ENCODE measurements at regions not wholly inside any gene's neighbourhood (a gene's known extent, or its start where the extent isn't known, plus 50 kb on each side); places are given as distances from the start of the nearest gene placed in this dataset.
"Not testable (repeated sequence)": the region's sequence is repeated elsewhere in the genome, so short reads cannot be mapped to it uniquely, and the experiment has no call there.

- Histone ChIP-seq H3K4me3 (ENCODE audit: low read depth in 1 of 3, low read length in 3 of 3) (no peak overlapping the region), H3K36me3 (ENCODE audit: control insufficient read depth in 4 of 4, insufficient read depth in 3 of 4, low read depth in 1 of 4, low read length in 3 of 4) (no peaks in the 10 kb centered on the region), H3K4me1 (ENCODE audit: control insufficient read depth in 4 of 4, insufficient read depth in 4 of 4, low read length in 3 of 4) (no peaks in the 10 kb centered on the region), H3K27me3 (ENCODE audit: control insufficient read depth in 4 of 4, insufficient read depth in 4 of 4, low read length in 3 of 4) (peaks cover 0 to 3% (median 0%) of the 10 kb centered on the region in 4 donors), H3K27ac (ENCODE audit: low read depth in 1 of 2, low read length in 2 of 2) (no peak overlapping the region), H3K9ac (ENCODE audit: low read depth in 1 of 2, low read length in 2 of 2) (no peak overlapping the region), H3K9me3 (ENCODE audit: control insufficient read depth in 4 of 4, low read length in 3 of 4) (peaks cover 0 to 6% (median 0%) of the 10 kb centered on the region in 4 donors)
- 25% methylated on average over 2 of the region's 2 CpGs for WGBS
- no peak for DNase-seq (ENCODE audit: low spot score)
- no peak for TF ChIP-seq TAF1 (conservative IDR thresholded peaks at IDR 0.05)
These were observed 121.8 kb upstream of the OR4E1 start for GRCh38 chr14:21795456-21795855.

- Histone ChIP-seq H3K9ac (ENCODE audit: low read depth in 1 of 2, low read length in 2 of 2) (no peak overlapping the region), H3K4me3 (ENCODE audit: low read depth in 1 of 3, low read length in 3 of 3) (no peak overlapping the region), H3K9me3 (ENCODE audit: control insufficient read depth in 4 of 4, low read length in 3 of 4) (peaks cover 0 to 3% (median 0%) of the 10 kb centered on the region in 4 donors), H3K27ac (ENCODE audit: low read depth in 1 of 2, low read length in 2 of 2) (no peak overlapping the region), H3K27me3 (ENCODE audit: control insufficient read depth in 4 of 4, insufficient read depth in 4 of 4, low read length in 3 of 4) (peaks cover 0 to 3% (median 0%) of the 10 kb centered on the region in 4 donors), H3K4me1 (ENCODE audit: control insufficient read depth in 4 of 4, insufficient read depth in 4 of 4, low read length in 3 of 4) (no peaks in the 10 kb centered on the region), H3K36me3 (ENCODE audit: control insufficient read depth in 4 of 4, insufficient read depth in 3 of 4, low read depth in 1 of 4, low read length in 3 of 4) (no peaks in the 10 kb centered on the region)
- TF ChIP-seq YY1 (IDR thresholded peaks at IDR 0.05) (no peak), FOXA1 (IDR thresholded peaks at IDR 0.05) (no peak), GABPA (IDR thresholded peaks at IDR 0.05 in 1 of 2, conservative IDR thresholded peaks at IDR 0.05 in 1 of 2) (no peak), EGR1 (IDR thresholded peaks at IDR 0.05; ENCODE audit: low read depth in 2 of 2) (no peak), RAD21 (IDR thresholded peaks at IDR 0.05) (no peak), HNF4G (IDR thresholded peaks at IDR 0.05) (no peak), CTCF (IDR thresholded peaks at IDR 0.05; ENCODE audit: low read depth, low read length, missing input control) (no peak)
- 45% methylated on average over 6 of the region's 6 CpGs for WGBS
- no peak for DNase-seq (ENCODE audit: low spot score)
These were observed 118.1 kb upstream of the OR4E1 start for GRCh38 chr14:21791749-21792148.

GRCh38 chr14:21788687-21789086, 115.1 kb upstream of the OR4E1 start:
- 73% methylated on average over 1 of the region's 1 CpG for WGBS
- not testable (repeated sequence) for H3K9me3 ChIP-seq (ENCODE audit: control insufficient read depth in 4 of 4, low read length in 3 of 4); H3K27me3 ChIP-seq (ENCODE audit: control insufficient read depth in 4 of 4, insufficient read depth in 4 of 4, low read length in 3 of 4); DNase-seq (ENCODE audit: low spot score); H3K27ac ChIP-seq (ENCODE audit: low read depth in 1 of 2, low read length in 2 of 2); H3K4me3 ChIP-seq (ENCODE audit: low read depth in 1 of 3, low read length in 3 of 3); H3K9ac ChIP-seq (ENCODE audit: low read depth in 1 of 2, low read length in 2 of 2); H3K4me1 ChIP-seq (ENCODE audit: control insufficient read depth in 4 of 4, insufficient read depth in 4 of 4, low read length in 3 of 4); H3K36me3 ChIP-seq (ENCODE audit: control insufficient read depth in 4 of 4, insufficient read depth in 3 of 4, low read depth in 1 of 4, low read length in 3 of 4)

GRCh38 chr14:21787242-21787641, 113.6 kb upstream of the OR4E1 start:
- not testable (repeated sequence) for H3K4me1 ChIP-seq (ENCODE audit: control insufficient read depth in 4 of 4, insufficient read depth in 4 of 4, low read length in 3 of 4); DNase-seq (ENCODE audit: low spot score); H3K4me3 ChIP-seq (ENCODE audit: low read depth in 1 of 3, low read length in 3 of 3); H3K36me3 ChIP-seq (ENCODE audit: control insufficient read depth in 4 of 4, insufficient read depth in 3 of 4, low read depth in 1 of 4, low read length in 3 of 4); H3K9ac ChIP-seq (ENCODE audit: low read depth in 1 of 2, low read length in 2 of 2); H3K27ac ChIP-seq (ENCODE audit: low read depth in 1 of 2, low read length in 2 of 2); H3K27me3 ChIP-seq (ENCODE audit: control insufficient read depth in 4 of 4, insufficient read depth in 4 of 4, low read length in 3 of 4); H3K9me3 ChIP-seq (ENCODE audit: control insufficient read depth in 4 of 4, low read length in 3 of 4)
- WGBS: 67% methylated on average over 1 of the region's 1 CpG

- TF ChIP-seq TAF1 (conservative IDR thresholded peaks at IDR 0.05) (no peak), RAD21 (IDR thresholded peaks at IDR 0.05) (no peak), ZBTB33 (IDR thresholded peaks at IDR 0.05) (no peak), REST (IDR thresholded peaks at IDR 0.05) (no peak), RXRA (IDR thresholded peaks at IDR 0.05) (no peak), FOXA1 (IDR thresholded peaks at IDR 0.05) (no peak), HNF4A (conservative IDR thresholded peaks at IDR 0.05) (no peak), FOXA2 (IDR thresholded peaks at IDR 0.05) (no peak)
- no peak overlapping the region for H3K9ac ChIP-seq (ENCODE audit: low read depth in 1 of 2, low read length in 2 of 2)
- H3K27me3 ChIP-seq (ENCODE audit: control insufficient read depth in 4 of 4, insufficient read depth in 4 of 4, low read length in 3 of 4): no peaks in the 10 kb centered on the region
- H3K4me1 ChIP-seq (ENCODE audit: control insufficient read depth in 4 of 4, insufficient read depth in 4 of 4, low read length in 3 of 4): no peaks in the 10 kb centered on the region
- no peak overlapping the region for H3K27ac ChIP-seq (ENCODE audit: low read depth in 1 of 2, low read length in 2 of 2)
- no peak for DNase-seq (ENCODE audit: low spot score)
- 82% methylated on average over 6 of the region's 6 CpGs for WGBS
- no peaks in the 10 kb centered on the region for H3K36me3 ChIP-seq (ENCODE audit: control insufficient read depth in 4 of 4, insufficient read depth in 3 of 4, low read depth in 1 of 4, low read length in 3 of 4)
- H3K4me3 ChIP-seq (ENCODE audit: low read depth in 1 of 3, low read length in 3 of 3): no peak overlapping the region
- no peaks in the 10 kb centered on the region for H3K9me3 ChIP-seq (ENCODE audit: control insufficient read depth in 4 of 4, low read length in 3 of 4)
These were observed 107.9 kb upstream of the OR4E1 start for GRCh38 chr14:21781543-21781942.

All from liver (tissue), 8 donors.